ENCODE measurements at regions not wholly inside any gene's neighbourhood (a gene's known extent, or its start where the extent isn't known, plus 50 kb on each side); places are given as distances from the start of the nearest gene placed in this dataset.

DNA sequence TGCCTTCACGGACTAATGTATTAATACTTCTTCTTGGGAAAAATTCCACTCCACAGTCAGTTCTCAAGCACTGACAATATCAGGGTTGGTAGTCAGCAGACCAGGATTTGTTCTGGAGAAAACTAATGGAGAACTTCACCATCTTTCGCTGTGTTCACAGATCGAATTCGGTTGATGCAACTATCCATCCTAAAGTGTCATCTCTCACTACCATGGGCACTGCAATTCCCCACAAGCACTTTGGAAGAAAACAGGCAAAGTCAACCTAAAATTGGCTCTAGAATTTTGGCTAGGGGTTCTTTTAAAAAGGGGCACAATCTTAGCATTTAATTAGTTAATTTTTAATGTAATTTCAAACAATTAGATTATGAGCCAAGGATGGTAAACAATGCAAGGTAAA lies 164.4 kb downstream of the HGF start:
- Histone ChIP-seq H3K4me2 (ENCODE audit: low read depth, low read length) (no peak overlapping the region), H3K4me1 (ENCODE audit: insufficient read depth, low read length) (no peaks in the 10 kb centered on the region), H3K9ac (ENCODE audit: insufficient read depth, low read depth, low read length) (no peak overlapping the region), H3K27ac (ENCODE audit: extremely low read length, insufficient read depth, low read length) (no peak overlapping the region), H3K79me2 (ENCODE audit: insufficient read depth, low read length) (no peaks in the 10 kb centered on the region), H3K9me3 (ENCODE audit: low read length) (no peaks in the 10 kb centered on the region), H2AFZ (ENCODE audit: low read length) (no peak overlapping the region), H3K4me3 (replicated peaks in 1 of 3; ENCODE audit: insufficient read depth in 1 of 3, low read depth in 2 of 3, low read length in 3 of 3) (no peak overlapping the region), H3K36me3 (replicated peaks in 1 of 2; ENCODE audit: control insufficient read depth in 1 of 2, insufficient read depth in 2 of 2, low read length in 2 of 2) (no peaks in the 10 kb centered on the region), H4K20me1 (ENCODE audit: insufficient read depth, low read length) (no peaks in the 10 kb centered on the region), H3K27me3 (ENCODE audit: control insufficient read depth in 1 of 2, insufficient read depth in 2 of 2, low read length in 2 of 2) (no peaks in the 10 kb centered on the region)
- ATAC-seq (no peak), DNase-seq (ENCODE audit: low spot score) (no peak), FAIRE-seq (no peak)
- TF ChIP-seq ZNF816 (CRISPR knock-in tag; IDR thresholded peaks at IDR 0.05; ENCODE audit: borderline replicate concordance) = no peak
- TF ChIP-seq KLF9 (CRISPR knock-in tag; IDR thresholded peaks at IDR 0.05; ENCODE audit: low read depth) = no peak
- POLR2A ChIA-PET = no interaction called here
- BruUV-seq (replicated peaks) = no TSS peak
- WGBS (ENCODE audit: low lambda C conversion rate) = 66% methylated on average over 4 of the region's 4 CpGs
- in situ Hi-C loops (cut with HindIII; ENCODE audit: extremely low pct_ligation_motif_present, low pct_unique_long_range_greater_than_20kb) = no loop called here
- intact Hi-C loops (cut with micrococcal nuclease; ENCODE audit: unreplicated experiment) = no loop called here
- CTCF ChIA-PET (ENCODE audit: low intra/inter-chr PET ratio, low total read pairs) = no interaction called here

- Histone ChIP-seq H3K9me3 (ENCODE audit: low read length) (no peaks in the 10 kb centered on the region), H3K36me3 (replicated peaks in 1 of 2; ENCODE audit: control insufficient read depth in 1 of 2, insufficient read depth in 2 of 2, low read length in 2 of 2) (no peaks in the 10 kb centered on the region), H3K27me3 (ENCODE audit: control insufficient read depth in 1 of 2, insufficient read depth in 2 of 2, low read length in 2 of 2) (no peaks in the 10 kb centered on the region), H3K9ac (ENCODE audit: insufficient read depth, low read depth, low read length) (no peak overlapping the region), H3K4me1 (ENCODE audit: insufficient read depth, low read length) (no peaks in the 10 kb centered on the region), H3K4me2 (ENCODE audit: low read depth, low read length) (no peak overlapping the region), H3K4me3 (replicated peaks in 1 of 3; ENCODE audit: insufficient read depth in 1 of 3, low read depth in 2 of 3, low read length in 3 of 3) (no peak overlapping the region), H4K20me1 (ENCODE audit: insufficient read depth, low read length) (no peaks in the 10 kb centered on the region), H2AFZ (ENCODE audit: low read length) (no peak overlapping the region), H3K79me2 (ENCODE audit: insufficient read depth, low read length) (no peaks in the 10 kb centered on the region), H3K27ac (ENCODE audit: extremely low read length, insufficient read depth, low read length) (no peak overlapping the region)
- no peak for FAIRE-seq
- ChIA-PET CTCF (ENCODE audit: low intra/inter-chr PET ratio, low total read pairs) (no interaction called here), POLR2A (no interaction called here)
- DNase-seq (ENCODE audit: low spot score) = no peak
- intact Hi-C loops (cut with micrococcal nuclease; ENCODE audit: unreplicated experiment) (no loop called here), in situ Hi-C loops (cut with HindIII; ENCODE audit: extremely low pct_ligation_motif_present, low pct_unique_long_range_greater_than_20kb) (no loop called here)
- no peak for ATAC-seq
- WGBS (ENCODE audit: low lambda C conversion rate) = 13% methylated on average over 2 of the region's 2 CpGs
- no TSS peak for BruUV-seq (replicated peaks)
- TF ChIP-seq THYN1 (CRISPR knock-in tag; IDR thresholded peaks at IDR 0.05; ENCODE audit: borderline replicate concordance, low read depth) (no peak), ZNF766 (CRISPR knock-in tag; IDR thresholded peaks at IDR 0.05; ENCODE audit: borderline replicate concordance) (no peak), EZH2 (conservative IDR thresholded peaks at IDR 0.05; ENCODE audit: low read depth, low read length) (no peak), ZKSCAN1 (IDR thresholded peaks at IDR 0.05; ENCODE audit: low read length) (no peak), ARID2 (CRISPR knock-in tag; IDR thresholded peaks at IDR 0.05; ENCODE audit: borderline replicate concordance) (no peak), KMT2A (CRISPR knock-in tag; IDR thresholded peaks at IDR 0.05) (no peak), ZBTB21 (CRISPR knock-in tag; IDR thresholded peaks at IDR 0.05) (no peak), ZNF569 (CRISPR knock-in tag; IDR thresholded peaks at IDR 0.05; ENCODE audit: borderline replicate concordance) (no peak), ZNF33B (CRISPR knock-in tag; IDR thresholded peaks at IDR 0.05) (no peak), ZSCAN30 (CRISPR knock-in tag; IDR thresholded peaks at IDR 0.05) (no peak), TRIM22 (IDR thresholded peaks at IDR 0.05) (no peak), MAFK (conservative IDR thresholded peaks at IDR 0.05 in 1 of 2, IDR thresholded peaks at IDR 0.05 in 1 of 2; ENCODE audit: low read length in 2 of 2) (no peak), NFIB (CRISPR knock-in tag; IDR thresholded peaks at IDR 0.05; ENCODE audit: borderline replicate concordance) (no peak), POLR2AphosphoS5 (IDR thresholded peaks at IDR 0.05; ENCODE audit: low read depth, low read length) (no peak), IRF2 (CRISPR knock-in tag; IDR thresholded peaks at IDR 0.05) (no peak)
- TF ChIP-seq, protein P1, sequence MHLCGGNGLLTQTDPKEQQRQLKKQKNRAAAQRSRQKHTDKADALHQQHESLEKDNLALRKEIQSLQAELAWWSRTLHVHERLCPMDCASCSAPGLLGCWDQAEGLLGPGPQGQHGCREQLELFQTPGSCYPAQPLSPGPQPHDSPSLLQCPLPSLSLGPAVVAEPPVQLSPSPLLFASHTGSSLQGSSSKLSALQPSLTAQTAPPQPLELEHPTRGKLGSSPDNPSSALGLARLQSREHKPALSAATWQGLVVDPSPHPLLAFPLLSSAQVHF (CRISPR knock-in tag; IDR thresholded peaks at IDR 0.05) = no peak
- TF ChIP-seq, protein P2, sequence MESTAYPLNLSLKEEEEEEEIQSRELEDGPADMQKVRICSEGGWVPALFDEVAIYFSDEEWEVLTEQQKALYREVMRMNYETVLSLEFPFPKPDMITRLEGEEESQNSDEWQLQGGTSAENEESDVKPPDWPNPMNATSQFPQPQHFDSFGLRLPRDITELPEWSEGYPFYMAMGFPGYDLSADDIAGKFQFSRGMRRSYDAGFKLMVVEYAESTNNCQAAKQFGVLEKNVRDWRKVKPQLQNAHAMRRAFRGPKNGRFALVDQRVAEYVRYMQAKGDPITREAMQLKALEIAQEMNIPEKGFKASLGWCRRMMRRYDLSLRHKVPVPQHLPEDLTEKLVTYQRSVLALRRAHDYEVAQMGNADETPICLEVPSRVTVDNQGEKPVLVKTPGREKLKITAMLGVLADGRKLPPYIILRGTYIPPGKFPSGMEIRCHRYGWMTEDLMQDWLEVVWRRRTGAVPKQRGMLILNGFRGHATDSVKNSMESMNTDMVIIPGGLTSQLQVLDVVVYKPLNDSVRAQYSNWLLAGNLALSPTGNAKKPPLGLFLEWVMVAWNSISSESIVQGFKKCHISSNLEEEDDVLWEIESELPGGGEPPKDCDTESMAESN (CRISPR knock-in tag; conservative IDR thresholded peaks at IDR 0.05) = no peak
Observed at GRCh38 chr7:81604808-81605174, 165.1 kb downstream of the HGF start.

Measured in HepG2 (cell line).